T-cell (primary cell): ENCODE measurements at regions not wholly inside any gene's neighbourhood (a gene's known extent, or its start where the extent isn't known, plus 50 kb on each side); places are given as distances from the start of the nearest gene placed in this dataset.

Experiments
- ATAC-seq, 4 experiments: fragments of 200-7000 bp in 3 of 4; fragments of 150-1000 bp in 1 of 4; cut with Tn5 transposase; replicated peaks in 1 of 4; 1 replicate in 3 of 4; 2 replicates in 1 of 4; pipeline ENCODE4 v1.10.0; 2021; ENCODE audit warnings: moderate library complexity in 3 of 4, mild to moderate bottlenecking in 2 of 4, moderate number of reproducible peaks in 1 of 4
- CTCF ChIA-PET, 2 donors: fragments of 300-600 bp; sonication (Branson Sonifier 250); formaldehyde crosslinking; loops; one replicate each; lab custom pipeline; 2022; ENCODE audit warnings: antibody characterized with exemption in 2 of 2; lab: Charles Lee
- POLR2A ChIA-PET, 2 donors: fragments of 300-600 bp; sonication (Branson Sonifier 250); formaldehyde crosslinking; loops; one replicate each; lab custom pipeline; 2022; ENCODE audit warnings: antibody characterized with exemption in 2 of 2; lab: Charles Lee
- DNase-seq, 35 experiments: peaks; one replicate each; pipeline versions ENCODE4 v3.0.0 to v3.0.0-alpha.2; 2013 to 2023
- H3K27ac ChIP-seq: one replicate; pipeline ENCODE4 v1.5.1; 2013; ENCODE audit warnings: low read length
- H3K27me3 ChIP-seq, 2 experiments: replicated peaks in 1 of 2; 1 replicate in 1 of 2; 2 replicates in 1 of 2; pipeline versions ENCODE4 v1.6.1 to v1.7.0; 2013; ENCODE audit warnings: low read length in 1 of 2, mixed read lengths in 1 of 2; ENCODE audit not compliant: control insufficient read depth in 2 of 2, insufficient read depth in 2 of 2; ENCODE audit errors: extremely low read depth in 1 of 2
- H3K36me3 ChIP-seq, 2 donors: 1 replicate in 1 of 2; 2 replicates in 1 of 2; pipeline versions ENCODE4 v1.6.1 to v1.7.0; 2013; ENCODE audit warnings: low read length in 1 of 2; ENCODE audit not compliant: control insufficient read depth in 2 of 2, insufficient read depth in 1 of 2; ENCODE audit errors: extremely low read depth in 1 of 2
- H3K4me1 ChIP-seq, 2 experiments: 1 replicate in 1 of 2; 2 replicates in 1 of 2; pipeline versions ENCODE4 v1.6.1 to v1.7.0; 2013; ENCODE audit warnings: low read length in 2 of 2, mixed read lengths in 1 of 2; ENCODE audit not compliant: insufficient read depth in 2 of 2, control insufficient read depth in 1 of 2; ENCODE audit errors: extremely low read depth in 1 of 2
- H3K4me3 ChIP-seq, 2 donors: 1 replicate in 1 of 2; 2 replicates in 1 of 2; pipeline versions ENCODE4 v1.5.1 to v1.7.0; 2013; ENCODE audit warnings: mild to moderate bottlenecking in 2 of 2, low read length in 1 of 2, moderate library complexity in 1 of 2; ENCODE audit not compliant: control insufficient read depth in 1 of 2; ENCODE audit errors: extremely low read depth in 1 of 2
- H3K9me3 ChIP-seq: 2 replicates; pipeline ENCODE4 v1.7.0; 2013
- H3K27ac Mint-ChIP-seq, 2 donors: one replicate each; pipeline ENCODE4 v1.8.0; 2020 to 2021; ENCODE audit warnings: mild to moderate bottlenecking in 2 of 2, mixed read lengths in 2 of 2
- H3K27me3 Mint-ChIP-seq, 2 donors: one replicate each; pipeline ENCODE4 v1.8.0; 2021 to 2022; ENCODE audit warnings: mixed read lengths in 2 of 2
- H3K36me3 Mint-ChIP-seq: one replicate; pipeline ENCODE4 v1.8.0; 2021; ENCODE audit warnings: mixed read lengths
- H3K4me1 Mint-ChIP-seq, 3 donors: one replicate each; pipeline ENCODE4 v1.8.0; 2020 to 2022; ENCODE audit warnings: mixed read lengths in 3 of 3, mild to moderate bottlenecking in 1 of 3
- H3K4me3 Mint-ChIP-seq, 3 donors: one replicate each; pipeline ENCODE4 v1.8.0; 2020 to 2022; ENCODE audit warnings: mild to moderate bottlenecking in 3 of 3, mixed read lengths in 3 of 3, moderate library complexity in 3 of 3
- H3K9me3 Mint-ChIP-seq, 3 donors: one replicate each; pipeline ENCODE4 v1.8.0; 2020 to 2022; ENCODE audit warnings: mixed read lengths in 3 of 3
- WGBS: methylation state at CpG from one replicate; pipeline ENCODE4 v1.1.5; 2013; ENCODE audit warnings: missing lambda C conversion rate; ENCODE audit not compliant: insufficient coverage; 5-methylcytosine and 5-hydroxymethylcytosine counted together

DNA sequence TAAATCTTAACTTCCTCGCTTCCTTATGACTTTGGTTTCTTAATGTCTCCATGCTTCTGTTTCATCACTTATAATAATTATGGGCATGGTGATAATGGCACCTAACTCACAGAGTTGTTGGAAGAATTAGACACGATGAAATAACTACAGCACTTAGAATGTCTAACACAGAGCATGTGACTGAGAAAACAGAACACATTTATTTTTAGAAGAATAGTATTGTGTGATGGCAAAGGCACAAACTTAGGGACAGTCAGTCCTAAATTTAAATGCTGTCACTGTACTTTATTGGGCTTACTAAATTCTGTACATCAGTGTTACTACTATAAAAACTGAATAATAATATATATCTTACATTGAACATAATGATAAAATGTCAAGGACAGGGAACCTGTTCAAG is 391.1 kb upstream of the JAG1 start:
- peaks cover 0 to 2% of the 10 kb centered on the region in 2 experiments for H3K4me1 ChIP-seq
- H3K27ac ChIP-seq: no peak overlapping the region
- no peak overlapping the region for H3K4me3 ChIP-seq
- Mint-ChIP-seq H3K27ac (no peak overlapping the region), H3K27me3 (no peaks in the 10 kb centered on the region), H3K9me3 (peaks cover 0 to 4% (median 2%) of the 10 kb centered on the region in 3 donors), H3K4me3 (no peak overlapping the region), H3K36me3 (no peaks in the 10 kb centered on the region), H3K4me1 (no peaks in the 10 kb centered on the region)
- no peaks in the 10 kb centered on the region for H3K9me3 ChIP-seq
- ChIA-PET POLR2A (no interaction called here), CTCF (no interaction called here)
- no CpG with 5 or more reads among the region's 2 CpGs for whole genome bisulfite sequencing
- no peaks in the 10 kb centered on the region for H3K36me3 ChIP-seq
- ATAC-seq: no peak
- DNase-seq: no peak
- no peaks in the 10 kb centered on the region for H3K27me3 ChIP-seq

- ATAC-seq (no peak), DNase-seq (no peak)
- H3K27me3 ChIP-seq: no peaks in the 10 kb centered on the region
- H3K27ac ChIP-seq: no peak overlapping the region
- no peak overlapping the region for H3K4me3 Mint-ChIP-seq
- CTCF ChIA-PET: no interaction called here
- H3K4me1 ChIP-seq: no peaks in the 10 kb centered on the region
- no peaks in the 10 kb centered on the region for H3K36me3 ChIP-seq
- POLR2A ChIA-PET: no interaction called here
- no peak overlapping the region for H3K4me3 ChIP-seq
- no peaks in the 10 kb centered on the region for H3K4me1 Mint-ChIP-seq
- no peaks in the 10 kb centered on the region for H3K36me3 Mint-ChIP-seq
- H3K27me3 Mint-ChIP-seq: no peaks in the 10 kb centered on the region
- peaks cover 9 to 11% (median 11%) of the 10 kb centered on the region in 3 donors for H3K9me3 Mint-ChIP-seq
- no peak overlapping the region for H3K27ac Mint-ChIP-seq
- WGBS: no CpG with 5 or more reads among the region's 1 CpG
- no peaks in the 10 kb centered on the region for H3K9me3 ChIP-seq
Observed at GRCh38 chr20:11067359-11067758, 393.6 kb upstream of the JAG1 start.

DNA sequence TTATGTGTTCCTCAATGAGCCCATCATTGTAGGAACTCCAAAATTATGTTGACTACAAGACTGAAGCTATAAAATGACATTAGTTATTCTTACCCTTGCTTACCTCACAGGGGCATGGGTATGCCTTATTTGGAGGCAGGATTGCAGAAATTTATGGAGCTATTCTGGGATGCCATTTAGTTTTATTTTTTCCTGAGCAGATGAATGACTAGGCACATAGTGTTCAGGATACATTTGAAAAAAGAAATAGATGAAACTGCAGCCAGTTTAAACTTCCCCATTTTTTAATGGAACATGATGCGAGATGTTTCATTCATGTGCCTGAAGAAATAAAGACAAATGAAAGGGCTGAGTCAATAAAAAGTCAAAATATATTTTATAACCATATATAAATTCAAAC is 399.2 kb upstream of the JAG1 start:
- ChIA-PET CTCF (no interaction called here), POLR2A (no interaction called here)
- Histone ChIP-seq H3K4me3 (no peak overlapping the region), H3K36me3 (no peaks in the 10 kb centered on the region), H3K4me1 (no peaks in the 10 kb centered on the region), H3K27me3 (no peaks in the 10 kb centered on the region), H3K27ac (no peak overlapping the region), H3K9me3 (no peaks in the 10 kb centered on the region)
- H3K27me3 Mint-ChIP-seq: no peaks in the 10 kb centered on the region
- peaks cover 12 to 17% (median 17%) of the 10 kb centered on the region in 3 donors for H3K9me3 Mint-ChIP-seq
- H3K4me1 Mint-ChIP-seq: no peaks in the 10 kb centered on the region
- ATAC-seq (no peak), DNase-seq (no peak)
- H3K4me3 Mint-ChIP-seq: no peak overlapping the region
- WGBS: no CpG with 5 or more reads among the region's 1 CpG
- no peaks in the 10 kb centered on the region for H3K36me3 Mint-ChIP-seq
- no peak overlapping the region for H3K27ac Mint-ChIP-seq

- no peak overlapping the region for H3K27ac Mint-ChIP-seq
- Histone ChIP-seq H3K27ac (no peak overlapping the region), H3K4me1 (no peaks in the 10 kb centered on the region), H3K36me3 (no peaks in the 10 kb centered on the region), H3K9me3 (no peaks in the 10 kb centered on the region), H3K4me3 (no peak overlapping the region), H3K27me3 (no peaks in the 10 kb centered on the region)
- DNase-seq (no peak), ATAC-seq (no peak)
- no peaks in the 10 kb centered on the region for H3K4me1 Mint-ChIP-seq
- no peaks in the 10 kb centered on the region for H3K36me3 Mint-ChIP-seq
- CTCF ChIA-PET: no interaction called here
- POLR2A ChIA-PET: no interaction called here
- H3K27me3 Mint-ChIP-seq: no peaks in the 10 kb centered on the region
- H3K4me3 Mint-ChIP-seq: no peak overlapping the region
- peaks cover 13 to 14% (median 13%) of the 10 kb centered on the region in 3 donors for H3K9me3 Mint-ChIP-seq
- WGBS: 100% methylated on average over 1 of the region's 10 CpGs
Observed at GRCh38 chr20:11076434-11077105, 402.8 kb upstream of the JAG1 start.

DNA sequence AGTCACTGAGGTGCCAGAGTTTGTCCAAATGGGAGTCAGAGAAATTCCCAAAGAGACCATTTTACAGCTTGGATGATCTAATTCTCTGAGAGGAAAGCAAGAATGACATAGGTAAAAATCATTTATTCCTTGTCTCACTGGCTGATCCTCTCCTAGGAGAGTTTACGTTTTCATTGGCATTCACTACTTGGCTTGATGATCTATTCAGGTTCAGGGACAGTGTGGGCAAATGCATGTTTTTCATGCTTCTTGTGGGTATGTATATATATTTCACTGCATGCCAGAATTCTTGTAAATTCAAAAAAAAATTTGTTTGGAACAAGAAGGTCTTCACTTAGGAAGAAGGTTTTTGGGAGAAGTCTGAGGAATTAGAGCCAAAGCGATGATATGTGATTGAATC is 403.4 kb upstream of the JAG1 start:
- no peaks in the 10 kb centered on the region for H3K4me1 Mint-ChIP-seq
- no peak for ATAC-seq
- H3K36me3 ChIP-seq: no peaks in the 10 kb centered on the region
- no peaks in the 10 kb centered on the region for H3K9me3 ChIP-seq
- DNase-seq: no peak
- WGBS: 38% methylated on average over 1 of the region's 2 CpGs
- no peaks in the 10 kb centered on the region for H3K27me3 ChIP-seq
- H3K27ac Mint-ChIP-seq: no peak overlapping the region
- ChIA-PET CTCF (no interaction called here), POLR2A (no interaction called here)
- no peak overlapping the region for H3K27ac ChIP-seq
- H3K36me3 Mint-ChIP-seq: no peaks in the 10 kb centered on the region
- no peaks in the 10 kb centered on the region for H3K4me1 ChIP-seq
- H3K27me3 Mint-ChIP-seq: no peaks in the 10 kb centered on the region
- no peak overlapping the region for H3K4me3 ChIP-seq
- H3K9me3 Mint-ChIP-seq: peaks cover 7 to 9% (median 7%) of the 10 kb centered on the region in 3 donors
- no peak overlapping the region for H3K4me3 Mint-ChIP-seq

GRCh38 chr20:11080010-11080409 is 406.2 kb upstream of the JAG1 start:
- DNase-seq (no peak), ATAC-seq (no peak)
- H3K9me3 ChIP-seq: no peaks in the 10 kb centered on the region
- H3K4me3 Mint-ChIP-seq: no peak overlapping the region
- H3K27me3 ChIP-seq: no peaks in the 10 kb centered on the region
- no peaks in the 10 kb centered on the region for H3K4me1 ChIP-seq
- no peak overlapping the region for H3K4me3 ChIP-seq
- H3K27ac ChIP-seq: no peak overlapping the region
- peaks cover 0 to 7% (median 2%) of the 10 kb centered on the region in 3 donors for H3K9me3 Mint-ChIP-seq
- ChIA-PET CTCF (no interaction called here), POLR2A (no interaction called here)
- H3K36me3 ChIP-seq: no peaks in the 10 kb centered on the region
- no peaks in the 10 kb centered on the region for H3K27me3 Mint-ChIP-seq
- no peaks in the 10 kb centered on the region for H3K36me3 Mint-ChIP-seq
- no peaks in the 10 kb centered on the region for H3K4me1 Mint-ChIP-seq
- no peak overlapping the region for H3K27ac Mint-ChIP-seq
- no CpG with 5 or more reads among the region's 3 CpGs for WGBS
